ENCODE measurements at regions not wholly inside any gene's neighbourhood (a gene's known extent, or its start where the extent isn't known, plus 50 kb on each side); places are given as distances from the start of the nearest gene placed in this dataset.

DNA sequence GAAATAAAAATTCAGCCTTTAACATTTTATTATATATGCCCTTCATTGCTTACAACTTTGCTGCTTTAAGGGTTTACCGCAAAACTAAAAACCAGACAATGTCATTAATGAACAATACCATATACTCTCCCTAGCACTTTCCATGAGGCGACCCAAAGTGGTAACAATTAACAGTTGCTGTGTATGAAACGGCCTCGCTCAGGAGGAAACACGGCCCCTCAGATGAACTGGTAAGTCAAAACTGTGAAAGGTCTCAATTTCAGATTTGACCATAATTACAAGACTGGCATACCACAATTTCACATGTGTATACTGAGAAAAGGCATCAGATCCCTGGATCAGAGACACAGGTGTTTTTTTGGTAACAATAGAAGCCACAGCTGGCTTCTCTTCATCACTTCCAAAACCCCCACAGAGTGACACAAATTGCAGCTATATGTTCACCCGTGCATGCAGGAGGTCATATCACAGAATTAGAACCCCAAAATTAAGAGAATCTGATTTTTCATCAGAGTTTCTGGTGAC is 611.9 kb upstream of the ADAMTS5 start:
- TF ChIP-seq, protein P1, sequence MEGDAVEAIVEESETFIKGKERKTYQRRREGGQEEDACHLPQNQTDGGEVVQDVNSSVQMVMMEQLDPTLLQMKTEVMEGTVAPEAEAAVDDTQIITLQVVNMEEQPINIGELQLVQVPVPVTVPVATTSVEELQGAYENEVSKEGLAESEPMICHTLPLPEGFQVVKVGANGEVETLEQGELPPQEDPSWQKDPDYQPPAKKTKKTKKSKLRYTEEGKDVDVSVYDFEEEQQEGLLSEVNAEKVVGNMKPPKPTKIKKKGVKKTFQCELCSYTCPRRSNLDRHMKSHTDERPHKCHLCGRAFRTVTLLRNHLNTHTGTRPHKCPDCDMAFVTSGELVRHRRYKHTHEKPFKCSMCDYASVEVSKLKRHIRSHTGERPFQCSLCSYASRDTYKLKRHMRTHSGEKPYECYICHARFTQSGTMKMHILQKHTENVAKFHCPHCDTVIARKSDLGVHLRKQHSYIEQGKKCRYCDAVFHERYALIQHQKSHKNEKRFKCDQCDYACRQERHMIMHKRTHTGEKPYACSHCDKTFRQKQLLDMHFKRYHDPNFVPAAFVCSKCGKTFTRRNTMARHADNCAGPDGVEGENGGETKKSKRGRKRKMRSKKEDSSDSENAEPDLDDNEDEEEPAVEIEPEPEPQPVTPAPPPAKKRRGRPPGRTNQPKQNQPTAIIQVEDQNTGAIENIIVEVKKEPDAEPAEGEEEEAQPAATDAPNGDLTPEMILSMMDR (IDR thresholded peaks at IDR 0.05; ENCODE audit: low read depth, low read length, missing control alignments): no peak
- no peak for DNase-seq (ENCODE audit: extremely low read depth, low read depth)
- no peak overlapping the region for H3K4me3 ChIP-seq (replicated peaks; ENCODE audit: low read depth, low read length)

DNA sequence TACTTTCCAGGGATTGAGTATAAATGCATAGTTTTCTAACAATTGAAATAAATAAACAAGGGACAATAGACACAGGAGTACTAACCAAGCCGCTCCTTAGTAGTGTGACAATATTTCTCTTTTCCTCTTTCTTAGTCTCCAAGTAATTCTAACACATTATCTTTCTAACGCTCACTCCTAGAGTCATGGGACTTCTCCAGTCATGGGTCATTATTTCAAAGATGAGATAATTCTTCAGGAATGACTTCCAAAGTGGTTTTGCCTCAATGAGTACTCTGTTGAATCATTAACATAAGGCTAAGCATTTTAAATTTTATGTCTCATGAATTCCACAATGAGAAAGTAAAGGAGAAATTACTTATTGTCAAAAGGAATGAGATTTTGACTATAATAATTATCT is 605.8 kb upstream of the ADAMTS5 start:
- H3K4me3 ChIP-seq (replicated peaks; ENCODE audit: low read depth, low read length): no peak overlapping the region
- no peak for DNase-seq (ENCODE audit: extremely low read depth, low read depth)
- TF ChIP-seq, protein P1 (IDR thresholded peaks at IDR 0.05; ENCODE audit: low read depth, low read length, missing control alignments): no peak

DNA sequence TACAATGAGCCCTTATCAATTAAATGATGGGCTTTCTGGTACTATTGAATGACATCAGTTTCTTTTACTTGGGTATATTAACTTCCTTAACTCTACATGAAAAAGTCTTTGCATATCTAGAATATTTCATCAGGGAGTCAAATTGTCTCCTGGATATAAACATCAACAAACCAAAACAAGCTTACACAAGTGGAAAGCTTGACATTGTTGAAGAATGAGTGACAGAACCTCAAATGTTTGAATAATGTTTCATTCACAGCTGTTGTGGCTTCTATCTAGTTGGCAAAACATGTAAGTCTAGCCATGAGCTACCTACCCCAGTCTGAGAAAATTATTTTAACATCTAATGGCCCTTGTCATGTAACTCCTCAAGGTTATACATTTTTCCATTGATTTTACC is 604.8 kb upstream of the ADAMTS5 start:
- TF ChIP-seq, protein P1 (IDR thresholded peaks at IDR 0.05; ENCODE audit: low read depth, low read length, missing control alignments): no peak
- no peak for DNase-seq (ENCODE audit: extremely low read depth, low read depth)
- H3K4me3 ChIP-seq (replicated peaks; ENCODE audit: low read depth, low read length): no peak overlapping the region

DNA sequence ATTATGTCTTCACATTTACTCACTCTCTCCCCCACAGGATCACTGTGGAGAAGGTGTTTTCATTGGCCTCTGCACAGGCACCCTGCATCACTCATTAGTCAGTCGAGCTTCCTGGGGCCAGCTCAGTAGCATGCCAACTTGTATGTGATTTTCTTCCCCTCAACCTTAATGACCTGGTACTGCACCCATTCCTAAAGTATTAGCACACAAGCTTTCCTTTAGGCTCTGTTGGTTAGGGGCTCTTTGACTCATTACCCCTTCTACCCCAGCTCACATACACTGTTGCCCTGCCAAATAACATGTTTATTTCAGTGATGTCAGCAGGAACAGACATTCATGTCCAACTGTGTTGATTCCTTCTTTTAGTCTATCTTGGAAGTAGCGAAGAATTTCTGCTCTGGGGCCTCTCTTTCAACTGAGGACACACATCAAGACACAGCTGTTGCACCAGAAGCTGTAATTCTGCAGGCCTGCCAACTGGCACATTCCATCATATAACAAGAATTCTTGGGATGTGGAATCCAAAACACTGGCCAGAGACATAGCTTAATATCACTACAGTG is 603.5 kb upstream of the ADAMTS5 start:
- DNase-seq (ENCODE audit: extremely low read depth, low read depth): no peak
- TF ChIP-seq, protein P1 (IDR thresholded peaks at IDR 0.05; ENCODE audit: low read depth, low read length, missing control alignments): no peak
- no peak overlapping the region for H3K4me3 ChIP-seq (replicated peaks; ENCODE audit: low read depth, low read length)

DNA sequence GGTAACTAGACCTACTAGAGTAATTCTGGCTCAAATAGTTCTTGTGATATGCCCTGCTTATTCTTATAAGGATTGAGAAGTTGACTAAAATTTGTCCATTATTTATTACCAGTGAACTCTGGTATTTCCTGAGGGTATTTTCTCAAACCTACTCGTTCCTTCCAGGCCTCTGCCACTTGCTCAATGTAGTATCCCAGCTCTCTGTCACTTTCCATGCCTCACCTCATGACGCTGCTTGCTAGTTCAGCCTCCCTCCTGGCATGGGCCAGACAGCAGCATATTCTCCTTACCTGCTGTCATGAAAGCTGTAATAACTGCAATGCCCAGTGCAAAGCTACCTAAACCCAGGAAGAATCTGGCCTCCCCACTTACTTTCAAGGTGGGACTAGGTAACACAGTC is 602.9 kb upstream of the ADAMTS5 start:
- TF ChIP-seq, protein P1 (IDR thresholded peaks at IDR 0.05; ENCODE audit: low read depth, low read length, missing control alignments): no peak
- DNase-seq (ENCODE audit: extremely low read depth, low read depth): no peak
- H3K4me3 ChIP-seq (replicated peaks; ENCODE audit: low read depth, low read length): no peak overlapping the region

DNA sequence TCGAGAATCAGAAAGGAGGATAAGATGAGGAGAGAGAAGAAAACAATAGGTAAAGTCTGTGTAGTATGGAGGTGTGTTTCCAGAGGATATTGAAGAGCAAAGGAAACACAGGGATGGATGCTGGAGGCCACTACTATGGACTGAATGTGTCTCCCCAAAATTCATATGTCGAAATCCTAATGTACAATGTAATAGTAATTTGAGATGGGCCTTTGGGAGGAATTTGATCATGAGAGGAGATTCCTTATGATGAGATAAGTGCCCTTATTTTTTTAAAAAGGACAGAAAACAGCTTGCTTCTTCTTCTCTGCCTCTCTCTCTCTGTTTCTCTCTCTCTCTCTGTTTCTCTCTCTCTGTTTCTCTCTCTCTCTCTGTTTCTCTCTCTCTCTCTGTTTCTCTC is 602.2 kb upstream of the ADAMTS5 start:
- TF ChIP-seq, protein P1 (IDR thresholded peaks at IDR 0.05; ENCODE audit: low read depth, low read length, missing control alignments): no peak
- DNase-seq (ENCODE audit: extremely low read depth, low read depth): no peak
- H3K4me3 ChIP-seq (replicated peaks; ENCODE audit: low read depth, low read length): no peak overlapping the region

DNA sequence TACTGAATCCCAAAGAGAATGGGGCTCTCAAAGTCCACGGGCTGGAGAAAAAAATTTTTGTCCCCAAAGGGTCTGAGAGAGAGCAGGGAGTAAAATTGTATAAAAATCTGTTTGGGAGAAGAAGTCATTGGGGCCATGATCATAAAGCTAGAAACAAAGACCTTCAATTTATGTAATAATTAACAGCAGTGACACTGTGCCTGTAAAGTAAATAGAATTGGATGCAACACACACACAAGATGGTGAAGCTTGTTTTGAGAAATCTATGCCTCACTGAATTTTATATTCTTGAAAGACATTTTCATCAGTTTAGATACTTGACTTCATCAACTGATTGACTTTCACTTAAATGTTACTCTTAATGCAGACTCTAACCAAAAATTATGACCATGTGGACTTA is 600.5 kb upstream of the ADAMTS5 start:
- no peak overlapping the region for H3K4me3 ChIP-seq (replicated peaks; ENCODE audit: low read depth, low read length)

More for the DNA sequence above, 600.5 kb upstream of the ADAMTS5 start:
- no peak for DNase-seq (ENCODE audit: extremely low read depth, low read depth)
- TF ChIP-seq, protein P1 (IDR thresholded peaks at IDR 0.05; ENCODE audit: low read depth, low read length, missing control alignments): no peak

Measured in HFF-Myc (cell line).